K562 (cell line): ENCODE measurements at regions not wholly inside any gene's neighbourhood (a gene's known extent, or its start where the extent isn't known, plus 50 kb on each side); places are given as distances from the start of the nearest gene placed in this dataset.

Source experiments
- CSDE1 ChIP-seq, 2 experiments: fragments of 450-650 bp; IDR thresholded peaks; 2 replicates each; pipeline ENCODE4 v1.6.1; 2016; ENCODE audit warnings: mild to moderate bottlenecking in 1 of 2
- EZH2 ChIP-seq: IDR thresholded peaks from 2 replicates; pipeline ENCODE4 v1.6.1; 2012; ENCODE audit warnings: low read depth, mild to moderate bottlenecking, inconsistent platforms, low read length, borderline replicate concordance
- GABPA ChIP-seq: fragments of 200-800 bp; sonication (Bioruptor generic); conservative IDR thresholded peaks from 2 replicates; pipeline ENCODE4 v1.6.1; 2016; ENCODE audit warnings: low read depth, missing genetic modification characterization, missing compliant biosample characterization
- MED1 ChIP-seq: sonication (generic); formaldehyde crosslinking; IDR thresholded peaks from 2 replicates; pipeline ENCODE4 v1.8.1; 2023; ENCODE audit warnings: missing genetic modification reagents, borderline replicate concordance
- RCOR1 ChIP-seq, 2 experiments: IDR thresholded peaks; 2 replicates each; pipeline ENCODE4 v1.6.1; 2012; ENCODE audit warnings: low read depth in 2 of 2, low read length in 2 of 2, borderline replicate concordance in 1 of 2, improper control_type of control experiment in 1 of 2
- SMARCA5 ChIP-seq: fragments of 450-650 bp; IDR thresholded peaks from 2 replicates; pipeline ENCODE4 v1.6.1; 2016
- SP1 ChIP-seq: sonication (generic); formaldehyde crosslinking; IDR thresholded peaks from 2 replicates; pipeline ENCODE4 v1.8.1; 2022; ENCODE audit warnings: mild to moderate bottlenecking, missing genetic modification reagents
- ZNF232 ChIP-seq: sonication (generic); formaldehyde crosslinking; IDR thresholded peaks from 2 replicates; pipeline ENCODE4 v1.8.0; 2022; ENCODE audit warnings: mild to moderate bottlenecking, missing genetic modification reagents
- ZNF24 ChIP-seq: fragments of 450-650 bp; IDR thresholded peaks from 2 replicates; pipeline ENCODE4 v1.6.1; 2016
- ZNF77 ChIP-seq: fragments of 250-450 bp; sonication (Bioruptor Pico); IDR thresholded peaks from 2 replicates; pipeline ENCODE4 v1.5.0; 2020
- TF ChIP-seq, protein P1 (sequence below): fragments of 250-450 bp; sonication (Bioruptor Pico); IDR thresholded peaks from 2 replicates; pipeline ENCODE4 v1.5.0; 2021; ENCODE audit warnings: mild to moderate bottlenecking, borderline replicate concordance
- TF ChIP-seq, protein P2 (sequence below), 3 experiments: IDR thresholded peaks in 2 of 3; conservative IDR thresholded peaks in 1 of 3; 2 replicates each; pipeline ENCODE4 v1.5.1; 2011 to 2012; ENCODE audit warnings: low read length in 3 of 3, mild to moderate bottlenecking in 3 of 3, control low read depth in 2 of 3, improper control_type of control experiment in 1 of 3, inconsistent platforms in 1 of 3, low read depth in 1 of 3, mixed read lengths in 1 of 3, moderate library complexity in 1 of 3; ENCODE audit not compliant: insufficient read depth in 2 of 3
- TF ChIP-seq, protein P3 (sequence below): fragments of 450-650 bp; IDR thresholded peaks from one replicate; pipeline ENCODE4 v1.6.1; 2018; ENCODE audit warnings: mild to moderate bottlenecking, moderate library complexity; ENCODE audit not compliant: partially characterized antibody
- TF ChIP-seq, protein P4 (sequence below): sonication (generic); formaldehyde crosslinking; IDR thresholded peaks from 2 replicates; pipeline ENCODE4 v1.8.0; 2022; ENCODE audit warnings: missing genetic modification reagents, mild to moderate bottlenecking, moderate library complexity, borderline replicate concordance

DNA sequence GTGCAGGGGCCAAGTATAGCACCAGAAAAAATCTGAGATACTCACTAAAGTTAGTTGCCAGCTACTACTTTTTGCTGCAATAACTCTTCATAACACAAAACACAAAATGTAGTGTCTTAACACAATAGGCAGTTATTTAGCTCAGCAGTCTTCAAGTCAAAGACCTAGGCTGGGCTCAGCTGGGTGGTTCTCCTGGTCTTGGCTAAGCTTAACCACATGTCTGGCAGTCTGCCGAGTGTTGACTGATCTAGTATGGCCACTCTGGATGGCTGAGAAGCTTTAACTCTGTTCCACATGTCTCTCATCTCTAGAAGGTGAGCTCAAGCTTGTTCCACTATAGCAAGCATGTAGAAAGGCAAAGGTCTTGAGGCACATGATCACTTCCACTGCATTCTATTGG lies 451.6 kb downstream of the SOX11 start:
- TF ChIP-seq, protein P1, sequence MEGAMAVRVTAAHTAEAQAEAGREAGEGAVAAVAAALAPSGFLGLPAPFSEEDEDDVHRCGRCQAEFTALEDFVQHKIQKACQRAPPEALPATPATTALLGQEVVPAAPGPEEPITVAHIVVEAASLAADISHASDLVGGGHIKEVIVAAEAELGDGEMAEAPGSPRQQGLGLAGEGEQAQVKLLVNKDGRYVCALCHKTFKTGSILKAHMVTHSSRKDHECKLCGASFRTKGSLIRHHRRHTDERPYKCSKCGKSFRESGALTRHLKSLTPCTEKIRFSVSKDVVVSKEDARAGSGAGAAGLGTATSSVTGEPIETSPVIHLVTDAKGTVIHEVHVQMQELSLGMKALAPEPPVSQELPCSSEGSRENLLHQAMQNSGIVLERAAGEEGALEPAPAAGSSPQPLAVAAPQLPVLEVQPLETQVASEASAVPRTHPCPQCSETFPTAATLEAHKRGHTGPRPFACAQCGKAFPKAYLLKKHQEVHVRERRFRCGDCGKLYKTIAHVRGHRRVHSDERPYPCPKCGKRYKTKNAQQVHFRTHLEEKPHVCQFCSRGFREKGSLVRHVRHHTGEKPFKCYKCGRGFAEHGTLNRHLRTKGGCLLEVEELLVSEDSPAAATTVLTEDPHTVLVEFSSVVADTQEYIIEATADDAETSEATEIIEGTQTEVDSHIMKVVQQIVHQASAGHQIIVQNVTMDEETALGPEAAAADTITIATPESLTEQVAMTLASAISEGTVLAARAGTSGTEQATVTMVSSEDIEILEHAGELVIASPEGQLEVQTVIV = no peak
- TF ChIP-seq RCOR1 (IDR thresholded peaks at IDR 0.05; ENCODE audit: borderline replicate concordance in 1 of 2, low read depth in 2 of 2, low read length in 2 of 2) (no peak), EZH2 (no peak), SMARCA5 (no peak), CSDE1 (IDR thresholded peaks at IDR 0.05) (no peak), SP1 (CRISPR knock-in tag) (no peak), ZNF232 (CRISPR knock-in tag) (no peak), ZNF24 (no peak), MED1 (CRISPR knock-in tag) (no peak), GABPA (no peak), ZNF77 (no peak)
- TF ChIP-seq, protein P2, sequence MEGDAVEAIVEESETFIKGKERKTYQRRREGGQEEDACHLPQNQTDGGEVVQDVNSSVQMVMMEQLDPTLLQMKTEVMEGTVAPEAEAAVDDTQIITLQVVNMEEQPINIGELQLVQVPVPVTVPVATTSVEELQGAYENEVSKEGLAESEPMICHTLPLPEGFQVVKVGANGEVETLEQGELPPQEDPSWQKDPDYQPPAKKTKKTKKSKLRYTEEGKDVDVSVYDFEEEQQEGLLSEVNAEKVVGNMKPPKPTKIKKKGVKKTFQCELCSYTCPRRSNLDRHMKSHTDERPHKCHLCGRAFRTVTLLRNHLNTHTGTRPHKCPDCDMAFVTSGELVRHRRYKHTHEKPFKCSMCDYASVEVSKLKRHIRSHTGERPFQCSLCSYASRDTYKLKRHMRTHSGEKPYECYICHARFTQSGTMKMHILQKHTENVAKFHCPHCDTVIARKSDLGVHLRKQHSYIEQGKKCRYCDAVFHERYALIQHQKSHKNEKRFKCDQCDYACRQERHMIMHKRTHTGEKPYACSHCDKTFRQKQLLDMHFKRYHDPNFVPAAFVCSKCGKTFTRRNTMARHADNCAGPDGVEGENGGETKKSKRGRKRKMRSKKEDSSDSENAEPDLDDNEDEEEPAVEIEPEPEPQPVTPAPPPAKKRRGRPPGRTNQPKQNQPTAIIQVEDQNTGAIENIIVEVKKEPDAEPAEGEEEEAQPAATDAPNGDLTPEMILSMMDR (IDR thresholded peaks at IDR 0.05 in 2 of 3, conservative IDR thresholded peaks at IDR 0.05 in 1 of 3; ENCODE audit: insufficient read depth in 2 of 3, low read depth in 1 of 3, low read length in 3 of 3) = no peak
- TF ChIP-seq, protein P3, sequence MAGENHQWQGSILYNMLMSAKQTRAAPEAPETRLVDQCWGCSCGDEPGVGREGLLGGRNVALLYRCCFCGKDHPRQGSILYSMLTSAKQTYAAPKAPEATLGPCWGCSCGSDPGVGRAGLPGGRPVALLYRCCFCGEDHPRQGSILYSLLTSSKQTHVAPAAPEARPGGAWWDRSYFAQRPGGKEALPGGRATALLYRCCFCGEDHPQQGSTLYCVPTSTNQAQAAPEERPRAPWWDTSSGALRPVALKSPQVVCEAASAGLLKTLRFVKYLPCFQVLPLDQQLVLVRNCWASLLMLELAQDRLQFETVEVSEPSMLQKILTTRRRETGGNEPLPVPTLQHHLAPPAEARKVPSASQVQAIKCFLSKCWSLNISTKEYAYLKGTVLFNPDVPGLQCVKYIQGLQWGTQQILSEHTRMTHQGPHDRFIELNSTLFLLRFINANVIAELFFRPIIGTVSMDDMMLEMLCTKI = no peak
- TF ChIP-seq, protein P4, sequence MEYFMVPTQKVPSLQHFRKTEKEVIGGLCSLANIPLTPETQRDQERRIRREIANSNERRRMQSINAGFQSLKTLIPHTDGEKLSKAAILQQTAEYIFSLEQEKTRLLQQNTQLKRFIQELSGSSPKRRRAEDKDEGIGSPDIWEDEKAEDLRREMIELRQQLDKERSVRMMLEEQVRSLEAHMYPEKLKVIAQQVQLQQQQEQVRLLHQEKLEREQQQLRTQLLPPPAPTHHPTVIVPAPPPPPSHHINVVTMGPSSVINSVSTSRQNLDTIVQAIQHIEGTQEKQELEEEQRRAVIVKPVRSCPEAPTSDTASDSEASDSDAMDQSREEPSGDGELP (CRISPR knock-in tag) = no peak
